SW480 (cell line): ENCODE measurements at regions not wholly inside any gene's neighbourhood (a gene's known extent, or its start where the extent isn't known, plus 50 kb on each side); places are given as distances from the start of the nearest gene placed in this dataset.
"Not testable (repeated sequence)": the region's sequence is repeated elsewhere in the genome, so short reads cannot be mapped to it uniquely, and the experiment has no call there.

ENCODE experiments used
- DNase-seq: peaks from one replicate; pipeline ENCODE4 v3.0.0-alpha.2; 2016; ENCODE audit warnings: low spot score

DNA sequence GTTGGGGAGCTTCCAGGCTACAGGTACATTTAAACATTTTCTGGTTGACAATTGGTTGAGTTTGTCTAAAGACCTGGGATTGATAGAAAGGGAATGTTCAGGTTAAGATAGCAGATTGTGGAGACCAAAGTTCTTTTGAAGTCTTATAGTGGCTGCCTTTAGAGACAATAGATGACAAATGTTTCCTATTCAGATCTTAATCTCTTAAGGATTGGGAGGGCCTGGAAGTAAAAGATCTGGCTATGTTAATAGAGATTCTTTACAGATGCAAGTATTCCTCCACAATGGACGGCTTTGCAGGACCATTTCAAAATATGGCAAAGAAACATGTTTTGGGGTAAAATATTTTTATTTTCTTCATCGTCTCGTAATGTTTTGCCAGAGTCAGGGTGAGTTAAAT, 128.7 kb upstream of the TSC22D1 start:
- not testable (repeated sequence) for DNase-seq

GRCh38 chr13:44703371-44703770, 127.2 kb upstream of the TSC22D1 start:
- DNase-seq = no peak

DNA sequence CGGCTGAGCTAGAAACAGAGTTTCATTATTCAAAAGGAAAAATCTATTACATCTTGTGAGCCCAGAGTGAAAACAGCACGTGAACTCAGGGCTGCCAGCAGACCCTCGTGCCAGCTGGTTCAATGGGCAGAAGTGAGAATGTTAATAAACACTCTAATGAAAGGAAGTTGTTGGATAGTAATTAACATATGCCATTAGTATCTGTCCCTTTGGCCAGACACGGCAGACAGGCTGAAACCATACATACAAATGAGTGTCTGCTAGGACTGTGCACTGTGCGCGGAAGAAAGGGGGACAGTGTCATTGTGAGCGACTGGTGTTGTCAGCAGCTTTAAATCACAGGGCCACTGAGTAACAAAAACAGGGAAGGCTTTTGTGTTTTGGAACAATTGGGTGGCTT, 121.9 kb upstream of the TSC22D1 start:
- no peak for DNase-seq

DNA sequence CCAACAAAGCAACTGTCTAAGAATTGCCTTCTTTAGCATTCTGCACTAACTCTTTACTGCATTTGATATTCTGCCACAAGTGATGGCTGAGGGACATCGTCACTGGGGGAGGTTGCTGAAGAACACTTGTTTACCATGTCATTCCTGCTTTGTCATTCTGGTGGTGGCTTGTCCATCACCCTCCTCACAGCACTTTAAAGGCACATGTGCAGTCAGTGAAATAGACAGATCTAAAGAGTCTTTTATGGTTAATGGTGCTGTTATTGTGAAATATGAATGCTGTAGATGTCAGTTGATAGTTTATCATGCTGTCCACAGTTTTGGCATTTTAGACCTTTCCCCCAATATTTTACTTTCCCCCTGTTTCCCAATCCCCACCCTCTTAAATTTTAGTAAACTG, 120.9 kb upstream of the TSC22D1 start:
- DNase-seq = no peak

DNA sequence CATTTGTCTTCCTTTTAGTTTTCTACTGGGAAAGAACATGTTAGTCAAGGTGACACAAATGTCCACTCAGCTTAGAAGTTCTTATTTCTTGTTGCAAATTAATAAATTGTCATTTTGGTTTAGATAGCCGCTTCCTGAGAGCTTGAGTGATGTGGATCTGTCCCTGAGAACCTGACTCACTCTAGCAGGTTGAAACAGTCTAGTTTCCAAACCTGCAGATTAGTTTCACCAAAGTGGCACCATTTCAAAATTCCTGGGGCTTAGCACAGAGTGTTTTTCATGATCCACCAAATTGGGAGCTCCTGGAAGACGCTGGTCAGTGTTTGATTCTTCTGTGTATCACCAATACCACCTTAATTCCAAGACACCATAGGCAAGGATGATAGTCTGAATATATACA, 119.4 kb upstream of the TSC22D1 start:
- DNase-seq = no peak

GRCh38 chr13:44694842-44695241, 118.7 kb upstream of the TSC22D1 start:
- no peak for DNase-seq

- no peak for DNase-seq
Measured at GRCh38 chr13:44694291-44694690, 118.2 kb upstream of the TSC22D1 start.

DNA sequence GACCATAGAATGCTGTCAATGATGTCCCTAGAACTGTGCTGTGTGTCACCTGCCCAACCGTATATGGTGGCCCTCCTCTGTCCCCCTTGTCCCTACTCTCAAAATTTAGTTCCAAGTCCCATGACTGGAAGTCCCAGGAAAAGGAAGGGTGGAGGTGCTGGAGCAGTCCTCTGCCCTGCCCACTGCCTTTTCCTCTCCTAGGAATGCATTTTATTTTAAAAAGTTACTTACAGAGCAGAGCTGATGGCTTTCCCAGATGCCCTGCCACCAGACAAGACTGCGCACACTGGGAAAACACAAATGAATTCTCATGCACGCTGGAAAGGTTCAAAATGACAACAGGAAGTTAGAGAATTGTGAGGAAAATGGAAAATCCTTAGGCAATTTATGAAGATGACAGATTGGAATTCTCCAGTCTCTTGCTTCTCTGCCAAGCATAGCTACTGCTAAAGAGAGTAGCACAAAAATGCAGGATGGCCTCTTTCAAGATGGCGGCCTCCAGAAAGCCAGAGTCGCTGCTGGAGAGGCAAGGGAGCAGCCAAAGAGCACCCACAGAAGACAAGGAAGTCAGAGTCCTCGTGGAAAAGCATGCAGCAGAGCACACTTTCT, 117.1 kb upstream of the TSC22D1 start:
- no peak for DNase-seq

DNA sequence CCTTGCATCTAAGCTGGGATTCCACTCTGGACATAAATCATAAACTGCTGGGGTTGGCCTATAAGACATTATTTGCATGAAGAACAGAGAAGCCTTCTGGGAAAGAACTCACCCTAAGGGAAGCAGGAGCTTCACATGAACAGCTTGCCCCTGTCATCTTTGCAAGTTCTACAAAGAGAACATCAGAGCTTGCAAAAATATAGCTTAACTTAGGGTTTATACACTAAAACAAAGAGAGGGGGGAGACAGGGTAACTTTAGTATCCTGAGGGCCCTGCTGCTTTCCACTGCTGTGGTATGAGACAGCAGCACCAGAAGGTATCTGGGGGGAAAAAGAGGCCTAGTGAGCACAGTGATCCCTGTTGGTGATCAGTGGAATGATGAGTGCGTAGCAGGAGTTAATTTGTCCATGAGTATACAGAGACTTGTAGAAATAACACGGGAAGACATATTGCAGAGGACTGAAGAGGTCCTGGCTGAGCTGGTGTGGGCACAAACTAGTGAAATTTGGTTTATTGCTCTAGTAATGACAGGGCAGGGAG, 116.1 kb upstream of the TSC22D1 start:
- no peak for DNase-seq

DNA sequence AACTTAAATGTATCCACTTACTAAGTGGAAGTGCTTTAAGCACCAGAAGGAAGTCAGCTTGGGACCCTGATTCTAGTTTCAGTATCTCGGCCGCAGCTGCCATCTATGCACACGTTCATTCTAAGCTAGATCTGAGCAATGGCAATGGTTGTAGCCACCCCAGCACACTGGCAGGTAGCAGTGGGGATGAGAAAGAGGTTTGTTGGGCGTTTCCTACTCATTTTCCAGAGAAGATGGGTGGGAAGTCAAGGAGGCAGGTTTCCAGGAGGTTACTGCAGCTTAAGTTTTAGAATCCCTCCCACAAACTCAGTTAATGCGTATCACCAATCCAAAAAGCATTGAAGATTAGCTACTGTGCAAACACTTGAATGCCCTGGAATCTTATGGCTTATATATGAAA, 114.2 kb upstream of the TSC22D1 start:
- DNase-seq = no peak

DNA sequence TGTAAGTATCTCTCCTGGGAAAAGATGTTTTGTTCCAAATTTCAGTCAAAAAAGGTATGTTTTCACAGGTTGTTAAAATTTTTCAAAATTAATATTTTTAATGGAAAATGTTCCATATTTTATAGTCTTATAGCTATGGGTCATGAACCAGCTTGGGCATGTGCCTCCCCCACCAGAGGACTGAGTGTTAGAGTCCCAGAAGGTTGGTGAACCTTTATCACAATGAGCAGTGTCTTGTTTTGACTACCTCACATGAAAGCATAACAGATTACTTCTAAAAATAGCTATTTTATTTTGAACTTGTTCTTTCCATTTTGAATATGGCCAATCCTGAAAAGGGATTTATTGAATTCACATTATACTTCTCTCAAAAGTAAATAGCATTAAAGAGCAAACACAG, 112.5 kb upstream of the TSC22D1 start:
- no peak for DNase-seq

GRCh38 chr13:44686531-44686934, 110.4 kb upstream of the TSC22D1 start:
- no peak for DNase-seq

GRCh38 chr13:44685641-44686040, 109.5 kb upstream of the TSC22D1 start:
- DNase-seq = no peak

GRCh38 chr13:44682416-44682815, 106.3 kb upstream of the TSC22D1 start:
- DNase-seq = not testable (repeated sequence)

DNA sequence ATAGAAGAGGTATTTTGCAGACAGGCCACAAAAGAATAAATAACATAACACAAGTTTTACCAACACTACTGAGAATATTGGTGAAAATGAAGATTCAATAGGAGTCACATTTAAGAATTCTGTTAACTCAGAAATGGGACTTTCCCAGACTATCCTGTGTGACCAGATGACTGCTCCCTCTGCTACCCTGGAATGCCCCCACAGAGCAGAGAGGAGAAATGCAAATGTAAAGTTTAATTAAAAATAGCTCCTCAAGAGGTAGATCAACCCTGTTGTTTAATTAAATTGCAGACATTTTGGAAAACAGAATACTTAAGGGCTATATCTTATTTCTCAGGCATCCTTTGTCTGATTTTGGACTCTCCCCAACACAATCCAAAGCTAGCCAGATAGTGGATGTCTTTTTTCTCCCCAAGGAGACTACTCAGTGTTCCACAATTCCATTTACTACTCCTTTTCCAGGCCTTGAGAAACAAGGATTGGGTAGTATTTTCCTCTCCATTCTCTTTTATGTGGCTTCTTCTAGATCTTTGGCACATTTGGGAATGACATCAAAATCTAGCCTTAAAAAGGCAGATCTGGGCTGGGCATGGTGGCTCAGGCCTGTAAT, 104.7 kb upstream of the TSC22D1 start:
- DNase-seq = no peak

DNA sequence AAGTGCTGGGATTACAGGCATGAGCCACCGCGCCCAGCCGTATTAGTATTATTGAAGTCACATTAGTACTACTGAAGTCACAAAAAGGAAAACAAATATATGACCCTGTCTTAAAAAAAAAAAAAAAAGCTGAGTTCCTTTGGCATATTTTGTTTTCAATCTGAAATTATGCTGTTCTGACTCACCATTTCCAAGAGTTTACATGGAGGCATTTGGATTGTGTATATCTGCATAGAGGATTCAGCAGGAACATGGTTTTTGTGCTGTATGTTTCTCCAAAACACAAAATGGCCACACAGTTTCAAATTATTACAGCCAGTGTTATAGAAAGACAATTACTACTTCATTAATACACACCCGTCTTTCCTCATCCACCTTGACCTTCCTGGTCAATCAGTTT, 103.5 kb upstream of the TSC22D1 start:
- no peak for DNase-seq

GRCh38 chr13:44678197-44678596, 102.1 kb upstream of the TSC22D1 start:
- no peak for DNase-seq

DNA sequence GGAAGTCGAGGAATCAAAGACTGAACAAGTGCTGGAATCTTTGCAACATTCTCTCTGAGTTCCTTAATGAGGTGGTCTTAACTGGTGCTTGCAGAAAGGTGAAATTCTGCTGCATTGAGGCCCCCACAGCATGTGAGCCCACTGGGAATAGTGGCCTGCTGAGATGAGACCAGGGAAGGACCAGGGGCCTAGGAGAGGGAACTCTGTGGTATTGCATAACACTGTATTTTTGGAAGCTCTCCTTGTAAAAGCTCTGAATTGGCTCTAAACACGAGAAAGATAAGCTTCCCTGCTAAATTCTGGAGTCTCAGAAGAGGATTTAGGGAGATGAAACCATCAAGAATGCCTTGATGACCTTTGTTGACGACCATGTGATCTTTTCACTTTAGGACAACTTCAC, 100.4 kb upstream of the TSC22D1 start:
- DNase-seq = no peak

- no peak for DNase-seq
Measured at GRCh38 chr13:44669534-44669933, 93.4 kb upstream of the TSC22D1 start.

- DNase-seq = no peak
Measured at GRCh38 chr13:44668688-44669087, 92.6 kb upstream of the TSC22D1 start.

- DNase-seq = no peak
Measured at GRCh38 chr13:44667943-44668342, 91.8 kb upstream of the TSC22D1 start.

DNA sequence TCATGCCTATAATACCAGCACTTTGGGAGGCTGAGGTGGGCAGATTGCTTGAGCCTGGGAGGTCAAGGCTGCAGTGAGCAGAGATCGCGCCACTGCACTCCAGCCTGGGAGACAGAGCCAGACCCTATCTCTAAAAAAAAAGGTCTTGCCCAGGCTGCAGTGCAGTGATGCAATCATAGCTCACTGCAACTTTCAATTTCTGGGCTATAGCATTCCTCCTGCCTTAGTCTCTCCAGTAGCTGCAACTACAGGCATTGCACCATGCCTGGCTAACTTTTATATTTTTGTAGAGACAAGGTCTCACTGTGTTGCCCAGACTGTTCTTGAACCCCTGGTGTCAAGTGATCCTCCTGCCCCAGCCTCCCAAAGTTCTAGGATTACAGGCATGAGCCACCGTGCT, 90.4 kb upstream of the TSC22D1 start:
- DNase-seq = not testable (repeated sequence)

GRCh38 chr13:44664308-44664707, 88.2 kb upstream of the TSC22D1 start:
- no peak for DNase-seq

DNA sequence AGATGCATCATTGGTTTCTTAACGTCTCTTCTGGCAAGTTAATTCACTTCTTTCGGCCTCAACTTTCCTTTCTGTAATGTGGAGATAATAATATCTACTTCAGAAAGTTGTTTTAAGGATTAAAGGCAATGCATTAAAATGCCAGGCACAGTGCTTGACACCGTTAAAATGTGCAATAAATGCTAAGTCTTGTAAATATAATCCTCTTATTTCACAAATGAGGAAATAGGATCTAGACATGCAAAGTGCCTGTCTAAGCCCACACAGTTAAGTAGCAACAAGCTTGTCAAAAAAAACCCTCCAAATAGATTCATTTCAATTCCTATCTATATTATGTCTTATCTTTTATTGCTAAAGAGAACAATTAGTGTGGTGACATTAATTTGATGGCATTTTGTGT, 86.4 kb upstream of the TSC22D1 start:
- DNase-seq = no peak
